MV-4-11 (cell line): ENCODE measurements at regions not wholly inside any gene's neighbourhood (a gene's known extent, or its start where the extent isn't known, plus 50 kb on each side); places are given as distances from the start of the nearest gene placed in this dataset.

Experiments used
- DNase-seq: peaks from one replicate; lab custom pipeline; 2025; lab: John Stamatoyannopoulos, UW

DNA sequence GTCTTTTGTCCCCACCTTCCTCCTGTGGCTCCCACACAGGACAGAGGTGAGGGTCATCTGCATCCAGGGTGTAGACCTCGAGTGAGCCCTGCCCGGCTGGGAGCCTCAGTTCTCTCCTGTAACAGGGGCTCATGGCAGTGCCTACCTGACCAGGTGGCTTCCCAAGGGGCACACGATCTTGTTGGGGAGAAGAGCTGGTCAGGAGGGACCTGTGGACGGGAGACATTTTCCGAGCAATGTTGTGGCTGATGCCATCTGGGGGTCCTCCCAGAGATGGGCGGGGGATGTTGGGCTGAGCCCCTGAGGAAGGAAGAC is 51.9 kb downstream of the CEBPB start:
- DNase-seq = no peak

DNA sequence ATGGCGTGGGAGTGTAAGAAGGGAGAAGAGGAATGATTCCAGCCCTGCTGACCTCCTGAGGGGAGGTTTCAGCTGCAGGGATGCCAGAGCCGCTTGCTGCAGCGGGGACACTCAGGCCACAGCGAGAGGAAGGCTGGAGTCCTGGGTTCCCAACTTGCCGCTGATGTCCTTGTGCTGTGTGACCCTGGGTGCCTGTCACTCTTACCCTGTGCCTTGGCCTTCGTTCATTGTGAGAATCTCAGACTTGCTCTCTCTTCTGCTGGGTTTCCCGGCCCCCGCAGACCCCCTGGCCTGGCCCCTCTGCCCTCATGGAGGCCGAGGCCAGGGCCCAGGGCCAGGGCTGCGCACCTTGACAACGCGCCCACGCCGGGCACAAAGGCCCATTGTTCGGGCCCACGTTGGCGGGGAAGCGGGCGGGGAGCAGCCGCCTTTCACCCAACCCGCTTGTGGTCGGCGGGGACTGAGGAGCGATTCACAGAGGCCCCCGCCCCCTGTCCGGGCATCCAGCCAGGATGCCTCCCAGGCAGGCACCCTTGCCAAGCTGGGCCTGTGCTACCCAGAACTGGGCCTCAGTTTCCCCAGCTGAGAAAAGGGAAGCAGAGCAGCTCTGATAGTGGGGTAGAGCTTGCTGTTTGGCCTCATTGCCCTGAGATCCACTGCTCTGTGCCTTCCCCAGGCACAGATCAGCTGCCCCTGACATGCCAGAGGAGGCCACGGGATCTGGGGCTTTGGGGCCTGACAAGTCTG is 52.4 kb downstream of the CEBPB start:
- no peak for DNase-seq

DNA sequence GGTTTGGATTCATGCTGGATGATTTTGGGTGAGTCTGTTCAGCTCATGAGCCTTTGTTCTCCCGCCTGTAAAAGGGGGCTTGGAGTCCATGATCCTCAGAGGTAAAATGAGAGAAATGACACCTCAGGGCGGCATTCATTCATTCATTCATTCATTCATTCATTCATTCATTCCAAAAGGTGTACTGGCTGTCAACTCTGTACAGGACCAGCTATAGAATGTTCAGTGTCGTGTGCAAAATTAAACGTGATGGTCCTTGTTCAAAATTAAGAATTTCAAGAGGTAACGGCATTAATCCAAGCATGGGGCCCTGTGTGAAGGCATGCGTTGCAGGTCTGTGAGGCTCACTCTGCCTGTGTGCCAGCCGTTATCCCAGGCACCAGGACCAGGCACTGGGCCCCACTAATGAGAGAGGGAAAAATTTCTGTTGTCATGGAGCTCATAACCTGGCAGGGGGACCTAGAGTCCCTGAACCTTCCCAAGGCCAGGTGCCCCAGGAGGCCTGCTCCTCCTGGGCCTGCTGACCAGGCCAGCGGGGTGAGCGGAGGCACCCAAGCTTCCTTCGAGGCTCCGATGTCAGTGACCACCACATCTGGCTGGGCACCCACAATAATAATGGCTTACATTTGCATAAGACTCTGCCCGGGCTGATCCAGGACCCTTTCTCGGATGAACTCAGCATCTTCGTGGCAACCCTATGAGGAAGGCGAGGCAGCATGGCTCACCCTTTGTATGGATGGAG is 53.2 kb downstream of the CEBPB start:
- no peak for DNase-seq

GRCh38 chr20:50244352-50245149 is 53.9 kb downstream of the CEBPB start:
- DNase-seq = no peak

- DNase-seq = no peak
Observed at GRCh38 chr20:50245498-50246366, 55.1 kb downstream of the CEBPB start.

GRCh38 chr20:50246367-50247195 is 56.0 kb downstream of the CEBPB start:
- no peak for DNase-seq

GRCh38 chr20:50247196-50248094 is 56.8 kb downstream of the CEBPB start:
- DNase-seq = no peak

DNA sequence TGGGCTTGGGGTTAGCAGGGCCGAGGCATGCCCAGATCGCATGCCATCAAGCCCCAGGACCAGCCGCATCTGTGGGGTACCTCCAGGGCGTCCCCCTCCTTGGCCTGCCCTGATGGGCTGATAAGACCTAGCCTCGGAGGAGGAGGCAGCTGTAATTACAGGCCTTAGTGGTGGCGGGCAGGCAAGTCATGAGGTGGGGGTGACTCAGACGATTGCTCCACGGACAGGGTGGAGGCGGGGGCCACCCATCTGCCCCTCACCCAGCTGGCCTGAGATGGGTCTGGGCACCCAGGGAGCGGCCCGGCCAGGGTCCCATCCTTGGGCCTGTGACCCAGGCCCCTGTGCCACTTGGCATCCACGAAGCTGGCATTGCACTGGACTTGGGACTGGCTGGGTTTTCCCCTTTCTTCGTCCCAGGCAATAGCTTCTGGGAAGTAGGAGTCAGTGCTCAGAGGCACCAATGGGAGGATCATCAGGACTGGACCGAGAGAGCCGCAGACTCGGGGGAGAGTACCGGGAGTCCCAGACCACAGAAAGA is 57.5 kb downstream of the CEBPB start:
- no peak for DNase-seq

DNA sequence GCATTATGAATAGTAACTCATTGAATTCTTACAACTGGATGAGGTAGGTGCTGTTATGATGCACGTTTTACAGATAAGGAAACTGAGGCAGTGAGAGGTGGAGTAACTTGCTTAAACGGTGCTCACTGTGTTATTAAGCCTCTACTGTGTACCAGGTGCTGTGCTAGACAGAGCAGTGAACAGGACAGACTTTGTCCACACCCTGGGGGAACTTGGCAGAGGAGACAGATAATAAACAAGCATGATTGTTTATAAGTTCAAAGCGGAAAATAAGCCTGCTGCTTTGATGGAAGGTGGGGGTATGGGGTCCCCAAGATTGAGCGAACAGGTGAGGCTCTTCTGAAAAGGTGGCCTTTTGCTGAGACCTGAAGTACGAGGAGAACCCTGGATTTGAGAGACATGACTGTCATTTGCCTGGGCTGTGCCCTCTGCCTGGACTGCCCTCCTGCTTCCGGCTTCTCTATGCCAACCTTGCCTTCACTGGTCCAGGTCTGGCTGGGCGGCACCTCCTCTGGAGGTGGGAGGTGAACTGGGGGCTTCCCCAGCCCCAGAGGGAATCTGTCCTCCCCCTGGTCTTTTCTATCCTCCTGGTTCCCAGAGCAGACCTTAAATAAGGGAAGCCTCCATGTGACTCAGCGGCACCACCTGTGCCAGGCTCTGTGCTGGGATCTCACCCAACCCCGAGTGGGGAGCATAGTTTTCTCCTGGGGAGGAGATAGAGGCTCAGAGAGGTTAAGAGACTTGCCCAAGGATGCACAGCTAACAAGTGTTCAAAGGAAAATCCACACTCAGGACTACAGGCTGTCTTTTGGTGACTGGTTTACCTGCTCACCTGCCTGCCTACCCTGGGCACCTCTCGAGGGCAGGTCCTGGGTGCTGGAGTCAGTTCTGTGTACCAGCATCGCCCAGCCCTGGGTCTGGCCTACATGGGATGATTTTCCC is 59.1 kb downstream of the CEBPB start:
- no peak for DNase-seq

DNA sequence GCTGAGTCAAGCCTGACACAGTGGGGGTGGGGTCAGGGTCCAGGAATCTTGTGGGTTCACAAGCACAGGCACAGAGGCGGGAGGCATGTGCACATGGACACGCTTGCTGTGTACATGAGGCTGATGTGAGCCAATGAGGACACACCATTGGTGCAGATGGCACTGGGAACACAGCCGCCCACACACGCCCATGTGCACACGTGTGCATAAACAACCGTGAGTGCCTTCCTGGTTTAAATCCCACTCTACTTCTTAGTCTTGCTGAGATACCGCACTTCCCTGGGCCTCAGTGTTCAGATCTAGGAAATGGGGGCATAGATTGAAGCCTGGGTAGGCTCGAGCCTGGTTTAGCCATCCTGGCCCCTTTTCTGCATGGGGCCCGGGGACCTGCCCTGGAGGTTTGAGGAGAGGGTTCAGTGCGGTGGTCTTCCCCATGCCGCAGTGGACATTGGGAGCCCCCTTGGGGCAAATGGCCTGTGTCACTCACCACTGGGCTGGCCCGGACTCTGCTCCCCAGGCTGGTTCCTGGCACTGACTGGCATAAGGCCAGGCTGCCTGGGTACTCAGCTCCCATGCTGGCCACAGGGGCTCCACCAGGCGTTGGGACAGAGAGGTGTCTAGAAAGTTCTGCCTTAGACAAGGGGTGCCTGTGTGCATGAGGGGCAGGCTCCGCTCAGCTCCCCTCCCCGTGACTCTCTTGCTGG is 60.2 kb downstream of the CEBPB start:
- DNase-seq = no peak

DNA sequence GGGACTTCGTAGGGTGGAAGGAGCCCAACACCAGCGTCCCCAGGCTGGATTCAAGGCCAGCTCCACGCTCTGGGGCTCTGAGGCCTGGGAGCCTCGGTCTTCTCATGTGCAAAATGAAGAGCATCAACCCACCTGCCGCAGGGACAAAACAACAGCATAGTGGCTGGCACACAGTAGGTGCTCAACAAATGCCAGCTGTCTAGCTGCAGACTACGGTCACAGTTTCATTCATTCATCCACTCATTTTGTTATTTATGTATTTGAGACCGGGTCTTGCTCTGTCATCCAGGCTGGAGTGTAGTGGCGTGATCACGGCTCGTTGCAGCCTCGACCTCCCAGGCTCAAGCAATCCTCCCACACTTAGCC is 60.7 kb downstream of the CEBPB start:
- no peak for DNase-seq

DNA sequence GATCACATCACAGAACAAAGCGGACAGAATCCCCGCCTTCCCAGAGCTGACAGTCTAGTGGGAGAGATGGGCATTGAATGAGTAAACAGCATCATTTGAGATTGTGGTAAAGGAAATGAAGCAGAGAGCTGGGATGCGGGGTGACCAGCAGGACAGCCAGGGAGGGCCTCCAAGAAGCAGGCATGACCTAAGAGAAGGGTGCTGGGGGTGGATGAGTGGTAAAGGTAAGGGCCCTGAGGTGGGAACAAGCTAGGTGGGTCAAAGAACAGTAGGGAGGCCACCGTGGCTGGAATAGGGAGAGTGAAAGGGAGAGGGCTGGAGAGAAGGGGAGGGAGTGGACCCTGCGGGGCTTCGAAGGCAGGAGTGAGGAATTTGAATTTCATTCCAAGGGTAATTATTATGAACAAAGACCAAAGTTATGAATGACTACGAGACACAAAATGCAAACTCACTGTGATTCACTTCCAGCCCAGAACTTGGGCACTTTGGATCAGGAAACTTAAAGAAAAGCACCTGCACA is 61.4 kb downstream of the CEBPB start:
- DNase-seq = no peak

DNA sequence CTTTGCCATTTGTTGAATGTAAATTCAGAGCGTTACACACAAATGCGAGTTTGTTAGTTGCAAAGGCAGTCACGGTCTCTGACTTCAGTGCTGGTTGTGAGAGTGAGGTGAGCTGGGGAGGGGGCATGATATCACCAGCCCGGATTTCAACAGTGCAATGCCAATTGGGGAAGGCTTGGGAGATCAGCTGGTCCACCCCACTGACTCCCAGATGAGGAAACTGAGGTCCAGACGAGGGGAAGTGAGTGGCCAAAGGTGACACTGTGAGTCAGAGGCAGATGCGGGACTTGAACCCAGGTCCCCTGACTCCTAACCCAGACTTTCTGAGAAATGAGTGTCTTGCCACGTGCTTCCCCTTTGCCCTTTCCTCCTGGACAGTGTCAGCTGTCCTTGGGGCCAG is 62.1 kb downstream of the CEBPB start:
- no peak for DNase-seq

- no peak for DNase-seq
Observed at GRCh38 chr20:50253101-50253500, 62.5 kb downstream of the CEBPB start.

DNA sequence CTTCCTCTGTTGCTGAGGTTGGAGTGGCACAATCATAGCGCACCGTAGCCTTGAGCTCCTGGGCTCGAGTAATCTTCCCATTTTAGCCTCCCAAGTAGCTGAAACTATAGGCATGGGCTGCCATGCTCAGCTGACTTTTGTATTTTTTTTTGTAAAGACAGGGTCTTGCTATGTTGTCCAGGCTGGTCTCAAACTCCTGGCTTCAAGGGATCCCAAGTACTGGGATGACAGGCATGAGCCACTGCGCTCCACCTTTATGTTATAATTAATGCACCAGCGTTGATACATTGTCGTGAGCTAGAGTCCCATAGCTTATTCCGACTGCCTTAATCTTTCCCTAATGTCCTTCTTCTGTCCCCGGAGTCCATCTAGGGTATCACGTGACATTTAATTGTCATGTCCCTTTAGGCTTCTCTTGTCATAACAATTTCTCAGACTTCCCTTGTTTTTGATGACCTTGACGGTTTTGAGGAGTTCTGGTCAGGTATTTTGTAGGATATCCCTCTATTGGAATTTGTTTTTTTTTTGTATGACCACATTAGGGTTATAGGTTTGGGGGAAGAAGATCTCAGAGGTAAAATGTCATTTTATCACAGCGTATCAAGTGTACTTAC is 63.9 kb downstream of the CEBPB start:
- no peak for DNase-seq

DNA sequence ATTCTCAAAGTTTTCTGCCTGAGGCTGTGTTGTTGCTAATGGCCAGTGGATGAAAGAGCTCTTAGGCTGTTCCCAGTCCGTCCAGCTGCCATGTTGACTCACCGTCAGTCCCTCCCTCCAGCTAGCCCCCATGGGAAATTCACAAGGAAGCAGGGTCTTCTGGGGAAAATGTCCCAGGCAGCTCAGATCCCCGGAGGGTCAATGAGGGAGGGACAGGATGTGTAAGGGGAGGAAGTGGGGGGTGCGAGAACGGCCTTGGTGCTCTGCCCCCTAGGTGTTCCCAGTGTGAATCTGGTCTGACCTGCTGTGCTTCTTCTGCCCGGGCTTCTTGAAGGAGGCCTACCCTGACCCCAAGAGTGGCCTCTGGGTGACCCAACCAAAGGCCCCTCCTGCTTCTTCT is 65.9 kb downstream of the CEBPB start:
- no peak for DNase-seq

GRCh38 chr20:50257860-50258259 is 67.2 kb downstream of the CEBPB start:
- no peak for DNase-seq
